ENCODE measurements at regions not wholly inside any gene's neighbourhood (a gene's known extent, or its start where the extent isn't known, plus 50 kb on each side); places are given as distances from the start of the nearest gene placed in this dataset.

GRCh38 chr5:57618767-57619381, 136.3 kb upstream of the ACTBL2 start:
- TF ChIP-seq GATA2 (IDR thresholded peaks at IDR 0.05; ENCODE audit: low read depth, low read length) (no peak), GATA3 (IDR thresholded peaks at IDR 0.05; ENCODE audit: low read depth, low read length) (no peak)
